Gastroesophageal sphincter (tissue), 3 donors: ENCODE measurements at regions not wholly inside any gene's neighbourhood (a gene's known extent, or its start where the extent isn't known, plus 50 kb on each side); places are given as distances from the start of the nearest gene placed in this dataset.

Experiments
- EP300 ChIP-seq: sonication (generic); formaldehyde crosslinking; IDR thresholded peaks from one replicate; pipeline ENCODE4 v1.6.1; 2017; ENCODE audit warnings: antibody characterized with exemption, mild to moderate bottlenecking
- POLR2A ChIP-seq, 2 donors: fragments of 450-650 bp; IDR thresholded peaks; one replicate each; pipeline ENCODE4 v1.6.1; 2017; ENCODE audit warnings: antibody characterized with exemption in 2 of 2, mild to moderate bottlenecking in 2 of 2, moderate library complexity in 1 of 2
- TF ChIP-seq, protein P1 (sequence below), 4 experiments: fragments of 200-600 bp in 2 of 4; fragments of 450-650 bp in 2 of 4; sonication (generic) in 1 of 4; IDR thresholded peaks; one replicate each; pipeline ENCODE4 v1.5.1; 2017 to 2019; ENCODE audit warnings: antibody characterized with exemption in 4 of 4, mild to moderate bottlenecking in 2 of 4, moderate library complexity in 2 of 4

DNA sequence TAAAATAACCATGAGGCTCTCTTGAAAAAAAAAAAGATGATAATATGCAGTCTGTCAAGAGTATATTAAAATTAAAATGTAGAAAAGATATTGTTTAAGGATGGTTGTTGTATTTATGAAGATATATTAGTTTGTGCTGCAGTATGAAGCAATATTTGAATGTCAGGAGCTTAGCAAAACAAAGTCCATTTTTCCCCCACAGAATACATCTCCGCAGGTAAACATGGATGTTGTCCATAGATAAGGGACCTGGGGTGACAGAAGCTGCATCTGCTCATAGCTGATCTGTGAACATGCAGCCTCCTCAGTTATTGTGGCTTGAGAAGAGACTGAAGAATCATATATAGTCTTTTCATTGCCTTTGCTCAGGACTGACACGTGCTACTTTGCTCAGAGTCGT lies 366.1 kb upstream of the MMADHC start:
- TF ChIP-seq EP300 (no peak), POLR2A (IDR thresholded peaks at IDR 0.05) (no peak)
- TF ChIP-seq, protein P1, sequence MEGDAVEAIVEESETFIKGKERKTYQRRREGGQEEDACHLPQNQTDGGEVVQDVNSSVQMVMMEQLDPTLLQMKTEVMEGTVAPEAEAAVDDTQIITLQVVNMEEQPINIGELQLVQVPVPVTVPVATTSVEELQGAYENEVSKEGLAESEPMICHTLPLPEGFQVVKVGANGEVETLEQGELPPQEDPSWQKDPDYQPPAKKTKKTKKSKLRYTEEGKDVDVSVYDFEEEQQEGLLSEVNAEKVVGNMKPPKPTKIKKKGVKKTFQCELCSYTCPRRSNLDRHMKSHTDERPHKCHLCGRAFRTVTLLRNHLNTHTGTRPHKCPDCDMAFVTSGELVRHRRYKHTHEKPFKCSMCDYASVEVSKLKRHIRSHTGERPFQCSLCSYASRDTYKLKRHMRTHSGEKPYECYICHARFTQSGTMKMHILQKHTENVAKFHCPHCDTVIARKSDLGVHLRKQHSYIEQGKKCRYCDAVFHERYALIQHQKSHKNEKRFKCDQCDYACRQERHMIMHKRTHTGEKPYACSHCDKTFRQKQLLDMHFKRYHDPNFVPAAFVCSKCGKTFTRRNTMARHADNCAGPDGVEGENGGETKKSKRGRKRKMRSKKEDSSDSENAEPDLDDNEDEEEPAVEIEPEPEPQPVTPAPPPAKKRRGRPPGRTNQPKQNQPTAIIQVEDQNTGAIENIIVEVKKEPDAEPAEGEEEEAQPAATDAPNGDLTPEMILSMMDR (IDR thresholded peaks at IDR 0.05), result no peak
